Neural progenitor cell (in vitro differentiated cells): ENCODE measurements at regions not wholly inside any gene's neighbourhood (a gene's known extent, or its start where the extent isn't known, plus 50 kb on each side); places are given as distances from the start of the nearest gene placed in this dataset.
A peak's percentile ranks its signal among the peaks of the same experiment; 100 is the strongest.

Experiments used
- DNase-seq: peaks from one replicate; pipeline ENCODE4 v3.0.0-alpha.2; 2016; ENCODE audit warnings: low spot score
- H2AFZ ChIP-seq: fragments of 200-600 bp; sonication (generic); replicated peaks from 2 replicates; pipeline ENCODE4 v1.6.1; 2016; ENCODE audit warnings: antibody characterized with exemption
- H3F3A ChIP-seq: fragments of 200-600 bp; sonication (generic); 2 replicates; pipeline ENCODE4 v1.6.1; 2016; ENCODE audit warnings: antibody characterized with exemption, low read depth
- H3K27ac ChIP-seq: fragments of 200-600 bp; sonication (generic); 2 replicates; pipeline ENCODE4 v1.5.1; 2016; ENCODE audit warnings: mild to moderate bottlenecking
- H3K27me3 ChIP-seq: fragments of 200-600 bp; sonication (generic); 2 replicates; pipeline ENCODE4 v1.6.1; 2016; ENCODE audit warnings: mild to moderate bottlenecking, moderate library complexity
- H3K36me3 ChIP-seq: fragments of 200-600 bp; sonication (generic); 2 replicates; pipeline ENCODE4 v1.5.1; 2016
- H3K4me1 ChIP-seq: fragments of 200-600 bp; sonication (generic); 2 replicates; pipeline ENCODE4 v1.6.1; 2016; ENCODE audit warnings: mixed run types
- H3K4me2 ChIP-seq: fragments of 200-600 bp; sonication (generic); 2 replicates; pipeline ENCODE4 v1.6.1; 2016
- H3K4me3 ChIP-seq: fragments of 200-600 bp; sonication (generic); 2 replicates; pipeline ENCODE4 v1.5.1; 2016
- H3K79me2 ChIP-seq: fragments of 200-600 bp; sonication (generic); 2 replicates; pipeline ENCODE4 v1.6.1; 2016; ENCODE audit warnings: low read depth
- H3K9ac ChIP-seq: fragments of 200-600 bp; sonication (generic); 2 replicates; pipeline ENCODE4 v1.6.1; 2016
- H3K9me3 ChIP-seq: fragments of 200-600 bp; sonication (generic); 2 replicates; pipeline ENCODE4 v1.5.1; 2016; ENCODE audit warnings: low read depth
- H4K20me1 ChIP-seq: fragments of 200-600 bp; sonication (generic); 2 replicates; pipeline ENCODE4 v1.6.1; 2016; ENCODE audit warnings: low read depth
- H3K27ac Mint-ChIP-seq: 3 replicates; pipeline ENCODE4 v1.8.0; 2021; ENCODE audit warnings: mixed read lengths
- H3K27me3 Mint-ChIP-seq: 2 replicates; pipeline ENCODE4 v1.8.0; 2022; ENCODE audit warnings: low read depth, mild to moderate bottlenecking, inconsistent platforms, moderate library complexity, mixed read lengths; ENCODE audit not compliant: insufficient read depth
- H3K36me3 Mint-ChIP-seq: 3 replicates; pipeline ENCODE4 v1.8.0; 2021; ENCODE audit warnings: mixed read lengths
- H3K4me1 Mint-ChIP-seq: 3 replicates; pipeline ENCODE4 v1.8.0; 2021; ENCODE audit warnings: mixed read lengths
- H3K4me3 Mint-ChIP-seq: 3 replicates; pipeline ENCODE4 v1.8.0; 2021; ENCODE audit warnings: mild to moderate bottlenecking, moderate library complexity, mixed read lengths
- H3K9me3 Mint-ChIP-seq: 3 replicates; pipeline ENCODE4 v1.8.0; 2020; ENCODE audit warnings: mixed read lengths
- EZH2 ChIP-seq: fragments of 200-600 bp; sonication (generic); IDR thresholded peaks from 2 replicates; pipeline ENCODE4 v1.6.1; 2017; ENCODE audit warnings: antibody characterized with exemption, mild to moderate bottlenecking, moderate library complexity
- EZH2phosphoT487 ChIP-seq: fragments of 200-600 bp; sonication (generic); IDR thresholded peaks from 2 replicates; pipeline ENCODE4 v1.6.1; 2017; ENCODE audit warnings: antibody characterized with exemption
- TF ChIP-seq, protein P1 (sequence below): fragments of 200-600 bp; sonication (generic); IDR thresholded peaks from 2 replicates; pipeline ENCODE4 v1.5.1; 2017; ENCODE audit warnings: antibody characterized with exemption, mild to moderate bottlenecking

DNA sequence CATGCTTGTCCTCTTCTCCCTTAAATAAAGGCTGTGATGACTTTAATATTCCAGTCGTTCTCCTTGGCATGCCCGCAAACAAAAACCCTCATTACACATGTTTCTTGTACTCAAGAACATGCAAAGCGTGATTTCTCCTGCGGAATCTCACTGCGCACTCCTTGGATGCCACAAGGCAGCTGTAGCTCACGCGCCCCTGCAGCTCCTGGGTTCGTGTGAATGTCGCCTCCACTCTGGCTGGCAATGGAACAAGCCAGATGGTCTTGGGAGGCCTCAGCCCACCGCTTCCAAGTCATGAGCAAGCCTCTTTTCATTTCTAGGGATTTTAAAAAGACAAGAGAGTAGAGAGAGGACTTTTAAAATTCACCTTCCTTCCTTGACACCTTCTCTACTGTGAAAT is 403.8 kb downstream of the PCNX1 start:
- Histone ChIP-seq H3K9me3 (no peaks in the 10 kb centered on the region), H3F3A (no peaks in the 10 kb centered on the region), H3K27ac (no peak overlapping the region), H4K20me1 (no peaks in the 10 kb centered on the region), H3K79me2 (no peaks in the 10 kb centered on the region), H3K4me2 (no peak overlapping the region), H3K36me3 (no peaks in the 10 kb centered on the region), H3K9ac (no peak overlapping the region), H3K27me3 (no peaks in the 10 kb centered on the region), H3K4me1 (no peaks in the 10 kb centered on the region), H3K4me3 (no peak overlapping the region), H2AFZ (no peak overlapping the region)
- Mint-ChIP-seq H3K27me3 (no peaks in the 10 kb centered on the region), H3K9me3 (peaks cover 3% of the 10 kb centered on the region), H3K4me1 (peaks cover 2% of the 10 kb centered on the region), H3K36me3 (no peaks in the 10 kb centered on the region), H3K27ac (no peak overlapping the region), H3K4me3 (no peak overlapping the region)
- no peak for DNase-seq
- TF ChIP-seq, protein P1, sequence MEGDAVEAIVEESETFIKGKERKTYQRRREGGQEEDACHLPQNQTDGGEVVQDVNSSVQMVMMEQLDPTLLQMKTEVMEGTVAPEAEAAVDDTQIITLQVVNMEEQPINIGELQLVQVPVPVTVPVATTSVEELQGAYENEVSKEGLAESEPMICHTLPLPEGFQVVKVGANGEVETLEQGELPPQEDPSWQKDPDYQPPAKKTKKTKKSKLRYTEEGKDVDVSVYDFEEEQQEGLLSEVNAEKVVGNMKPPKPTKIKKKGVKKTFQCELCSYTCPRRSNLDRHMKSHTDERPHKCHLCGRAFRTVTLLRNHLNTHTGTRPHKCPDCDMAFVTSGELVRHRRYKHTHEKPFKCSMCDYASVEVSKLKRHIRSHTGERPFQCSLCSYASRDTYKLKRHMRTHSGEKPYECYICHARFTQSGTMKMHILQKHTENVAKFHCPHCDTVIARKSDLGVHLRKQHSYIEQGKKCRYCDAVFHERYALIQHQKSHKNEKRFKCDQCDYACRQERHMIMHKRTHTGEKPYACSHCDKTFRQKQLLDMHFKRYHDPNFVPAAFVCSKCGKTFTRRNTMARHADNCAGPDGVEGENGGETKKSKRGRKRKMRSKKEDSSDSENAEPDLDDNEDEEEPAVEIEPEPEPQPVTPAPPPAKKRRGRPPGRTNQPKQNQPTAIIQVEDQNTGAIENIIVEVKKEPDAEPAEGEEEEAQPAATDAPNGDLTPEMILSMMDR = no peak
- TF ChIP-seq EZH2phosphoT487 = no peak
- TF ChIP-seq EZH2 = no peak

DNA sequence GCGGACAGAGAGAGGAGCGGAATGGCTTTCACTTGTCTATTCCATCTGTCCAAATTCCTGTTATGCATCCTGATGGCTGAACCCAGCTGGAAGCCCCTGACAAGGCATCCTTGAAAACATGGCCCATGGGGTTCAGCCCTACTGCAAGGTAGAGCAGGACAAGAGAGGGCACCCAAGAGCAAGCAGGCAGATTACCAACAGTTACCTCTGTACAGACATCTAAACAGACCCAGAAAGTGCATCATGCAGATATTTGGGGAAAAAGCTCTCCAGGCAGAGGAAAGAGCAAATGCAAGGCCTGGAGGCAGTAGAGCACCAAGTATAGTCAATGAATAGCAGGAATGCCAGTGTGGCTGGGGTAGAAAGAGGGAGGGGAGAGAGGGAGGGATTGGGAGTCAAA is 407.5 kb downstream of the PCNX1 start:
- H3K9me3 ChIP-seq = no peaks in the 10 kb centered on the region
- H3K4me2 ChIP-seq = no peak overlapping the region
- Mint-ChIP-seq H3K4me3 (no peak overlapping the region), H3K36me3 (no peaks in the 10 kb centered on the region), H3K27ac (no peak overlapping the region), H3K4me1 (peaks cover 5% of the 10 kb centered on the region), H3K27me3 (no peaks in the 10 kb centered on the region), H3K9me3 (no peaks in the 10 kb centered on the region)
- no peaks in the 10 kb centered on the region for H3K79me2 ChIP-seq
- H3K27ac ChIP-seq = no peak overlapping the region
- H3F3A ChIP-seq = peaks cover 7% of the 10 kb centered on the region
- peaks cover 3% of the 10 kb centered on the region for H3K4me1 ChIP-seq
- H3K27me3 ChIP-seq = no peaks in the 10 kb centered on the region
- no peak for DNase-seq
- no peak overlapping the region for H3K4me3 ChIP-seq
- H3K36me3 ChIP-seq = no peaks in the 10 kb centered on the region
- H4K20me1 ChIP-seq = no peaks in the 10 kb centered on the region
- no peak overlapping the region for H3K9ac ChIP-seq
- H2AFZ ChIP-seq = no peak overlapping the region
- TF ChIP-seq, protein P1 = no peak
- TF ChIP-seq EZH2 (no peak), EZH2phosphoT487 (no peak)

DNA sequence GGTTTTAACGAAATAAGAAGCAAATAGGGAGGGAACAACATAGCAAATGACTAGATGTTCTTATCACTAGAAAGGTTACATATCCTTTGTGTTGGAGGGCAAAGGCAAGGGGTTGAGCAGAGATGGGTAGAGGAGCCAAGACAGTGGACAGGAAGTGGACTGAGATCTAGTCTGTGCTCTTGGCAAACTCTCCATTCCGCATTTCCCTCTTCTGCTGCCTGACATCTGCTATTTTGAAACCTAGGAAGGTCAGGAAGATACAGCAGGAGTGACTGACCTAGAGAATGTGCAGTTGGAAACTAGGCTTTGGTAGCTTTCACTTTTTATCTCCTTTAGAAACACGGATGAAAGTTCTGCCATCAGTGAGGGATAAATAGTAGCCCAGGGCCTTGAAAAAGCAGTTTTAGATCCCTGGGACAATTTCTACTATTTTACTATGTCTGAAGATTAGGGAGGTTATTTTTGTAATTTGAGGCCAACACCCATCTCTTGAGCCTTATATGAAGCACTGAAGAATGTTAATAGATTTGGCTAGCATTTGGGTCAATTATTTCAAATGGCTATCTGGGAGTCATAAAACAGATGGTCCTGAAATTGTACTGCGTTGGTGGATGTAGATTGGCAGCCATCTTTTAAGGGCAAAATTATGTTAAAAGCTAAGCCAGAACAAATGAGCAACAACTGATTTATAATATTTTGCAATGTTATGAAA is 410.3 kb downstream of the PCNX1 start:
- Mint-ChIP-seq H3K4me3 (peak overlapping the region; percentile 55), H3K4me1 (peaks cover 14% of the 10 kb centered on the region), H3K27me3 (peaks cover 2% of the 10 kb centered on the region), H3K36me3 (no peaks in the 10 kb centered on the region), H3K9me3 (no peaks in the 10 kb centered on the region), H3K27ac (no peak overlapping the region)
- Histone ChIP-seq H3K4me1 (peaks cover 9% of the 10 kb centered on the region), H4K20me1 (peaks cover 9% of the 10 kb centered on the region), H3K27me3 (no peaks in the 10 kb centered on the region), H2AFZ (no peak overlapping the region), H3K9me3 (no peaks in the 10 kb centered on the region), H3F3A (peaks cover 22% of the 10 kb centered on the region), H3K9ac (no peak overlapping the region), H3K4me2 (no peak overlapping the region), H3K36me3 (no peaks in the 10 kb centered on the region), H3K27ac (no peak overlapping the region), H3K79me2 (peaks cover 16% of the 10 kb centered on the region), H3K4me3 (no peak overlapping the region)
- DNase-seq = no peak
- TF ChIP-seq, protein P1 = no peak
- TF ChIP-seq EZH2 = no peak
- TF ChIP-seq EZH2phosphoT487 = no peak
